GM12878 (cell line): ENCODE measurements at regions not wholly inside any gene's neighbourhood (a gene's known extent, or its start where the extent isn't known, plus 50 kb on each side); places are given as distances from the start of the nearest gene placed in this dataset.

ENCODE experiments used
- ATAC-seq: fragments of 200-7000 bp; cut with Tn5 transposase; 3 replicates; pipeline ENCODE4 v1.9.1; 2020; ENCODE audit warnings: mild to moderate bottlenecking, moderate library complexity
- BruUV-seq: library from RNA; stranded (reverse); fragments of 400-500 nt; replicated peaks from 2 replicates; lab custom pipeline; 2021; lab: Mats Ljungman, UMichigan
- CTCF ChIA-PET: fragments of 300-600 bp; sonication (Branson Sonifier 250); formaldehyde crosslinking; extraction: SDS; loops from one replicate; lab custom pipeline; 2021; ENCODE audit warnings: inconsistent platforms; lab: Yijun Ruan, JAX
- POLR2A ChIA-PET: fragments of 350-600 bp; formaldehyde crosslinking; extraction: SDS; loops from one replicate; lab custom pipeline; 2021; ENCODE audit warnings: inconsistent platforms; lab: Charles Lee
- RAD21 ChIA-PET: fragments of 300-600 bp; sonication (Branson Sonifier 250); formaldehyde crosslinking; loops from one replicate; lab custom pipeline; 2023; ENCODE audit warnings: antibody characterized with exemption; ENCODE audit not compliant: unreplicated experiment; lab: Charles Lee
- SMC1A ChIA-PET: fragments of 300-600 bp; sonication (Branson Sonifier 250); formaldehyde crosslinking; loops from one replicate; lab custom pipeline; 2023; ENCODE audit not compliant: unreplicated experiment, uncharacterized antibody; lab: Charles Lee
- DNase-seq: peaks from one replicate; pipeline ENCODE4 v3.0.0-alpha.2; 2011; ENCODE audit warnings: low read depth, low spot score
- FAIRE-seq: peaks from 3 replicates; lab custom pipeline; 2011; peaks lifted over from hg19 to GRCh38; lab: Jason Lieb, UNC
- H2AFZ ChIP-seq: 2 replicates; pipeline ENCODE4 v1.6.0; 2011; ENCODE audit warnings: low read depth, low read length, control low read depth; ENCODE audit not compliant: control insufficient read depth
- H3K27ac ChIP-seq: 2 replicates; pipeline ENCODE4 v1.5.1; 2011; ENCODE audit warnings: control low read depth; ENCODE audit not compliant: control insufficient read depth, insufficient read depth
- H3K27me3 ChIP-seq, 2 experiments: replicated peaks in 1 of 2; 2 replicates each; pipeline versions ENCODE4 v1.6.0 to v1.6.1; 2011; ENCODE audit warnings: low read length in 1 of 2; ENCODE audit not compliant: control insufficient read depth in 2 of 2, insufficient read depth in 2 of 2
- H3K36me3 ChIP-seq, 2 experiments: 2 replicates each; pipeline ENCODE4 v1.5.1; 2011; ENCODE audit warnings: low read length in 1 of 2; ENCODE audit not compliant: control insufficient read depth in 2 of 2, insufficient read depth in 2 of 2
- H3K4me1 ChIP-seq: 2 replicates; pipeline ENCODE4 v1.6.1; 2011; ENCODE audit warnings: mild to moderate bottlenecking, low read length, moderate library complexity, mixed read lengths; ENCODE audit not compliant: control insufficient read depth, insufficient read depth
- H3K4me2 ChIP-seq: 2 replicates; pipeline ENCODE4 v1.6.0; 2011; ENCODE audit warnings: control low read depth; ENCODE audit not compliant: control insufficient read depth, insufficient read depth
- H3K4me3 ChIP-seq: fragments of 200-600 bp; sonication (generic); 2 replicates; pipeline ENCODE4 v1.5.1; 2016
- H3K79me2 ChIP-seq: 2 replicates; pipeline ENCODE4 v1.6.0; 2011; ENCODE audit warnings: low read length; ENCODE audit not compliant: control insufficient read depth, insufficient read depth
- H3K9ac ChIP-seq: 2 replicates; pipeline ENCODE4 v1.8.0; 2011; ENCODE audit warnings: low read length, control low read depth, mixed read lengths; ENCODE audit not compliant: control insufficient read depth, insufficient read depth
- H3K9me3 ChIP-seq: replicated peaks from 3 replicates; pipeline ENCODE4 v1.5.1; 2011; ENCODE audit warnings: mild to moderate bottlenecking, low read length; ENCODE audit not compliant: control insufficient read depth, insufficient read depth
- H4K20me1 ChIP-seq: 2 replicates; pipeline ENCODE4 v1.6.0; 2011; ENCODE audit not compliant: control insufficient read depth, insufficient read depth
- CBFB ChIP-seq: IDR thresholded peaks from 2 replicates; pipeline ENCODE4 v1.6.1; 2016; ENCODE audit warnings: antibody characterized with exemption, low read depth
- CEBPB ChIP-seq, 2 experiments: fragments of 150-350 bp in 1 of 2; IDR thresholded peaks; 2 replicates each; pipeline ENCODE4 v1.6.1; 2012 to 2014; ENCODE audit warnings: low read depth in 2 of 2, low read length in 2 of 2, borderline replicate concordance in 1 of 2, inconsistent platforms in 1 of 2
- ESRRA ChIP-seq: IDR thresholded peaks from 2 replicates; pipeline ENCODE4 v1.6.1; 2012; ENCODE audit warnings: mild to moderate bottlenecking, low read length, improper control_type of control experiment
- HDAC2 ChIP-seq: fragments of 200-600 bp; sonication (generic); IDR thresholded peaks from 2 replicates; pipeline ENCODE4 v1.6.1; 2017
- JUND ChIP-seq: IDR thresholded peaks from 2 replicates; pipeline ENCODE4 v1.6.1; 2012; ENCODE audit warnings: low read depth, mild to moderate bottlenecking, low read length, improper control_type of control experiment, moderate library complexity
- MTA3 ChIP-seq: IDR thresholded peaks from 2 replicates; pipeline ENCODE4 v1.6.1; 2012; ENCODE audit warnings: low read length, inconsistent platforms, borderline replicate concordance
- MXI1 ChIP-seq: fragments of 150-350 bp; IDR thresholded peaks from 2 replicates; pipeline ENCODE4 v1.6.1; 2011; ENCODE audit warnings: low read depth, mild to moderate bottlenecking, inconsistent platforms, low read length, improper control_type of control experiment
- NRF1 ChIP-seq: conservative IDR thresholded peaks from 2 replicates; pipeline ENCODE4 v1.6.1; 2011; ENCODE audit warnings: mild to moderate bottlenecking, low read depth, low read length, improper control_type of control experiment
- SIN3A ChIP-seq: IDR thresholded peaks from 2 replicates; pipeline ENCODE4 v1.6.1; 2012; ENCODE audit warnings: low read depth, low read length, improper control_type of control experiment
- STAT3 ChIP-seq: IDR thresholded peaks from 2 replicates; pipeline ENCODE4 v1.6.1; 2011; ENCODE audit warnings: low read depth, low read length, improper control_type of control experiment
- YBX1 ChIP-seq: fragments of 450-650 bp; IDR thresholded peaks from 2 replicates; pipeline ENCODE4 v1.6.1; 2016; ENCODE audit warnings: antibody characterized with exemption
- WGBS: methylation state at CpG from one replicate; pipeline ENCODE4 v1.1.6; 2016; ENCODE audit warnings: low lambda C conversion rate; ENCODE audit not compliant: insufficient replicate concordance, insufficient coverage; ENCODE audit errors: missing lambda C conversion rate; 5-methylcytosine and 5-hydroxymethylcytosine counted together
- in situ Hi-C: fragments of 300-500 bp; cut with MboI; formaldehyde crosslinking; loops from 9 replicates; pipeline ENCODE4 v1.14.3; 2018; ENCODE audit warnings: mixed read lengths
- intact Hi-C: fragments of 100-400 bp; cut with micrococcal nuclease; formaldehyde crosslinking; loops from one replicate; pipeline ENCODE4 v1.14.2; 2022; ENCODE audit not compliant: unreplicated experiment
- TF ChIP-seq, protein P1 (sequence below): fragments of 450-650 bp; IDR thresholded peaks from 2 replicates; pipeline ENCODE4 v1.6.1; 2017; ENCODE audit warnings: mild to moderate bottlenecking
- TF ChIP-seq, protein P2 (sequence below): fragments of 150-350 bp; IDR thresholded peaks from 2 replicates; pipeline ENCODE4 v1.6.1; 2016; ENCODE audit warnings: low read depth, low read length
- TF ChIP-seq, protein P3 (sequence below): IDR thresholded peaks from 2 replicates; pipeline ENCODE4 v1.6.1; 2011; ENCODE audit warnings: borderline replicate concordance, low read depth, mild to moderate bottlenecking, moderate library complexity, mixed read lengths, low read length; ENCODE audit not compliant: insufficient read depth; ENCODE audit errors: extremely low read length
- TF ChIP-seq, protein P4 (sequence below): fragments of 450-650 bp; IDR thresholded peaks from 2 replicates; pipeline ENCODE4 v1.6.1; 2017; ENCODE audit warnings: low read depth, mild to moderate bottlenecking, moderate library complexity

DNA sequence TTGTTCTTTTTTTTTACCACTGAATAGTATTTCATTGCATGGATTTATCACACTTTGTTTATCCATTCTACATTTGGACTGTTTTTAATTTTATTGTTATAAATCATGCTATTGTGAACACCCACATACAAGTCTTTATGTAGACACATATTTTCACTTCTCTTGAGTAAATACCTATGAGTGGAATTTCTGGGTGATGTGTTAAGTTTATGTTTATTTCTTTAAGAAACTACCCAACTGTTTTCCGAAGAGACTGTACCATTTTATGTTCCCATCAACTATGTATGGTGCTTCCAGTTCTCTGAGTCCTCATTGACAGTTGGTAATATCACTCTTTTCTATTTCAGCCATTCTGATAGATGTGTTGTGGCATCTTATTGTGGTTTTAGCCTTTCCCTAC is 54.0 kb downstream of the RIN2 start:
- CTCF ChIA-PET = interaction anchor here (0.9 to 2.9 kb wide), 6 partner anchors 12 to 149 kb away, joined by 3 to 17 read pairs (median 5); no protein-coding TSS in a partner anchor
- H4K20me1 ChIP-seq = no peaks in the 10 kb centered on the region
- H3K79me2 ChIP-seq = no peaks in the 10 kb centered on the region
- DNase-seq (no peak), ATAC-seq (no peak), FAIRE-seq (no peak)
- SMC1A ChIA-PET = interaction anchor here (0.8 to 1.8 kb wide), 2 partner anchors 14 to 182 kb away, joined by 3 to 4 read pairs; no protein-coding TSS in a partner anchor
- RAD21 ChIA-PET = interaction anchor here (0.7 to 1.7 kb wide), 7 partner anchors 16 to 103 kb away, joined by 3 to 7 read pairs (median 3); no protein-coding TSS in a partner anchor
- H3K4me3 ChIP-seq = no peak overlapping the region
- WGBS = 10% methylated on average over 1 of the region's 1 CpG
- intact Hi-C loops = no loop called here
- no peak overlapping the region for H2AFZ ChIP-seq
- in situ Hi-C loops = no loop called here
- TF ChIP-seq CEBPB (IDR thresholded peaks at IDR 0.05; ENCODE audit: borderline replicate concordance in 1 of 2, low read depth in 2 of 2, low read length in 2 of 2) = no peak
- no peak for TF ChIP-seq MXI1
- TF ChIP-seq, protein P1, sequence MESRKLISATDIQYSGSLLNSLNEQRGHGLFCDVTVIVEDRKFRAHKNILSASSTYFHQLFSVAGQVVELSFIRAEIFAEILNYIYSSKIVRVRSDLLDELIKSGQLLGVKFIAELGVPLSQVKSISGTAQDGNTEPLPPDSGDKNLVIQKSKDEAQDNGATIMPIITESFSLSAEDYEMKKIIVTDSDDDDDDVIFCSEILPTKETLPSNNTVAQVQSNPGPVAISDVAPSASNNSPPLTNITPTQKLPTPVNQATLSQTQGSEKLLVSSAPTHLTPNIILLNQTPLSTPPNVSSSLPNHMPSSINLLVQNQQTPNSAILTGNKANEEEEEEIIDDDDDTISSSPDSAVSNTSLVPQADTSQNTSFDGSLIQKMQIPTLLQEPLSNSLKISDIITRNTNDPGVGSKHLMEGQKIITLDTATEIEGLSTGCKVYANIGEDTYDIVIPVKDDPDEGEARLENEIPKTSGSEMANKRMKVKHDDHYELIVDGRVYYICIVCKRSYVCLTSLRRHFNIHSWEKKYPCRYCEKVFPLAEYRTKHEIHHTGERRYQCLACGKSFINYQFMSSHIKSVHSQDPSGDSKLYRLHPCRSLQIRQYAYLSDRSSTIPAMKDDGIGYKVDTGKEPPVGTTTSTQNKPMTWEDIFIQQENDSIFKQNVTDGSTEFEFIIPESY = no peak
- no peak for TF ChIP-seq ESRRA
- TF ChIP-seq JUND = no peak
- TF ChIP-seq, protein P2, sequence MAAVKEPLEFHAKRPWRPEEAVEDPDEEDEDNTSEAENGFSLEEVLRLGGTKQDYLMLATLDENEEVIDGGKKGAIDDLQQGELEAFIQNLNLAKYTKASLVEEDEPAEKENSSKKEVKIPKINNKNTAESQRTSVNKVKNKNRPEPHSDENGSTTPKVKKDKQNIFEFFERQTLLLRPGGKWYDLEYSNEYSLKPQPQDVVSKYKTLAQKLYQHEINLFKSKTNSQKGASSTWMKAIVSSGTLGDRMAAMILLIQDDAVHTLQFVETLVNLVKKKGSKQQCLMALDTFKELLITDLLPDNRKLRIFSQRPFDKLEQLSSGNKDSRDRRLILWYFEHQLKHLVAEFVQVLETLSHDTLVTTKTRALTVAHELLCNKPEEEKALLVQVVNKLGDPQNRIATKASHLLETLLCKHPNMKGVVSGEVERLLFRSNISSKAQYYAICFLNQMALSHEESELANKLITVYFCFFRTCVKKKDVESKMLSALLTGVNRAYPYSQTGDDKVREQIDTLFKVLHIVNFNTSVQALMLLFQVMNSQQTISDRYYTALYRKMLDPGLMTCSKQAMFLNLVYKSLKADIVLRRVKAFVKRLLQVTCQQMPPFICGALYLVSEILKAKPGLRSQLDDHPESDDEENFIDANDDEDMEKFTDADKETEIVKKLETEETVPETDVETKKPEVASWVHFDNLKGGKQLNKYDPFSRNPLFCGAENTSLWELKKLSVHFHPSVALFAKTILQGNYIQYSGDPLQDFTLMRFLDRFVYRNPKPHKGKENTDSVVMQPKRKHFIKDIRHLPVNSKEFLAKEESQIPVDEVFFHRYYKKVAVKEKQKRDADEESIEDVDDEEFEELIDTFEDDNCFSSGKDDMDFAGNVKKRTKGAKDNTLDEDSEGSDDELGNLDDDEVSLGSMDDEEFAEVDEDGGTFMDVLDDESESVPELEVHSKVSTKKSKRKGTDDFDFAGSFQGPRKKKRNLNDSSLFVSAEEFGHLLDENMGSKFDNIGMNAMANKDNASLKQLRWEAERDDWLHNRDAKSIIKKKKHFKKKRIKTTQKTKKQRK = no peak
- no peak for TF ChIP-seq NRF1
- no peak for TF ChIP-seq STAT3
- TF ChIP-seq SIN3A = no peak
- TF ChIP-seq, protein P3, sequence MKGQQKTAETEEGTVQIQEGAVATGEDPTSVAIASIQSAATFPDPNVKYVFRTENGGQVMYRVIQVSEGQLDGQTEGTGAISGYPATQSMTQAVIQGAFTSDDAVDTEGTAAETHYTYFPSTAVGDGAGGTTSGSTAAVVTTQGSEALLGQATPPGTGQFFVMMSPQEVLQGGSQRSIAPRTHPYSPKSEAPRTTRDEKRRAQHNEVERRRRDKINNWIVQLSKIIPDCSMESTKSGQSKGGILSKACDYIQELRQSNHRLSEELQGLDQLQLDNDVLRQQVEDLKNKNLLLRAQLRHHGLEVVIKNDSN = no peak
- TF ChIP-seq, protein P4, sequence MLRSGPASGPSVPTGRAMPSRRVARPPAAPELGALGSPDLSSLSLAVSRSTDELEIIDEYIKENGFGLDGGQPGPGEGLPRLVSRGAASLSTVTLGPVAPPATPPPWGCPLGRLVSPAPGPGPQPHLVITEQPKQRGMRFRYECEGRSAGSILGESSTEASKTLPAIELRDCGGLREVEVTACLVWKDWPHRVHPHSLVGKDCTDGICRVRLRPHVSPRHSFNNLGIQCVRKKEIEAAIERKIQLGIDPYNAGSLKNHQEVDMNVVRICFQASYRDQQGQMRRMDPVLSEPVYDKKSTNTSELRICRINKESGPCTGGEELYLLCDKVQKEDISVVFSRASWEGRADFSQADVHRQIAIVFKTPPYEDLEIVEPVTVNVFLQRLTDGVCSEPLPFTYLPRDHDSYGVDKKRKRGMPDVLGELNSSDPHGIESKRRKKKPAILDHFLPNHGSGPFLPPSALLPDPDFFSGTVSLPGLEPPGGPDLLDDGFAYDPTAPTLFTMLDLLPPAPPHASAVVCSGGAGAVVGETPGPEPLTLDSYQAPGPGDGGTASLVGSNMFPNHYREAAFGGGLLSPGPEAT = no peak
- no peak for TF ChIP-seq HDAC2
- TF ChIP-seq CBFB = no peak
- TF ChIP-seq YBX1 = no peak
- no peak for TF ChIP-seq MTA3
- no peaks in the 10 kb centered on the region for H3K36me3 ChIP-seq
- no TSS peak for BruUV-seq
- H3K4me1 ChIP-seq = no peaks in the 10 kb centered on the region
- no peak overlapping the region for H3K4me2 ChIP-seq
- H3K27me3 ChIP-seq = peaks cover 0 to 2% of the 10 kb centered on the region in 2 experiments; a peak in 1 of 4 replicates
- H3K27ac ChIP-seq = no peak overlapping the region
- no peak overlapping the region for H3K9ac ChIP-seq
- H3K9me3 ChIP-seq = no peaks in the 10 kb centered on the region
- POLR2A ChIA-PET = no interaction called here
